Right lobe of liver (tissue), 6 donors: ENCODE measurements at regions not wholly inside any gene's neighbourhood (a gene's known extent, or its start where the extent isn't known, plus 50 kb on each side); places are given as distances from the start of the nearest gene placed in this dataset.
A peak's percentile ranks its signal among the peaks of the same experiment; 100 is the strongest.

ENCODE experiments used
- ATAC-seq, 4 donors: fragments of 200-7000 bp; cut with Tn5 transposase; one replicate each; pipeline ENCODE4 v1.9.1; 2020; ENCODE audit warnings: mild to moderate bottlenecking in 4 of 4, moderate library complexity in 4 of 4
- DNase-seq, 3 donors: peaks; one replicate each; pipeline ENCODE4 v3.0.0-alpha.2; 2020
- H3K27ac ChIP-seq, 3 donors: fragments of 200-600 bp; one replicate each; pipeline ENCODE4 v1.8.0; 2022
- H3K27me3 ChIP-seq, 2 donors: fragments of 200-600 bp; one replicate each; pipeline ENCODE4 v1.8.0; 2022
- H3K36me3 ChIP-seq, 4 donors: fragments of 200-600 bp; sonication (generic) in 1 of 4; one replicate each; pipeline versions ENCODE4 v1.5.1 to v1.8.0; 2017 to 2022; ENCODE audit warnings: control low read depth in 1 of 4
- H3K4me1 ChIP-seq, 4 donors: fragments of 200-600 bp; sonication (generic) in 1 of 4; one replicate each; pipeline versions ENCODE4 v1.5.1 to v1.8.0; 2017 to 2022; ENCODE audit warnings: control low read depth in 1 of 4
- H3K4me3 ChIP-seq, 3 donors: fragments of 200-600 bp; one replicate each; pipeline ENCODE4 v1.8.0; 2022
- H3K9me3 ChIP-seq, 4 donors: fragments of 200-600 bp; sonication (generic) in 1 of 4; one replicate each; pipeline versions ENCODE4 v1.5.1 to v1.8.0; 2017 to 2022; ENCODE audit warnings: control low read depth in 1 of 4
- CTCF ChIP-seq, 4 donors: fragments of 200-600 bp in 3 of 4; fragments of 450-650 bp in 1 of 4; IDR thresholded peaks; one replicate each; pipeline versions ENCODE4 v1.5.1 to v1.8.0; 2016 to 2022; ENCODE audit warnings: antibody characterized with exemption in 4 of 4, mild to moderate bottlenecking in 2 of 4
- POLR2A ChIP-seq: fragments of 450-650 bp; IDR thresholded peaks from one replicate; pipeline ENCODE4 v1.6.1; 2017; ENCODE audit warnings: antibody characterized with exemption, mild to moderate bottlenecking
- WGBS: methylation state at CpG from one replicate; pipeline ENCODE4 v1.1.6; 2018; ENCODE audit warnings: low coverage, low lambda C conversion rate; ENCODE audit not compliant: insufficient coverage; ENCODE audit errors: missing lambda C conversion rate; 5-methylcytosine and 5-hydroxymethylcytosine counted together
- intact Hi-C, 2 donors: fragments of 100-400 bp; cut with DNase I; formaldehyde crosslinking; loops; one replicate each; pipeline versions ENCODE4 v1.11.2 to v1.14.1; 2022
- donor health status: DM: no; HTN: yes; CAD: no.
- donor health status: DM: no; HTN: no; CAD: no.
- donor health status: DM: no; HTN: no; CAD: no.
- donor health status: DM: no; HTN: yes; CAD: no.
- donor health status: DM: no; HTN: yes; CAD: no.

- Histone ChIP-seq H3K4me1 (no peaks in the 10 kb centered on the region), H3K36me3 (no peaks in the 10 kb centered on the region), H3K27me3 (no peaks in the 10 kb centered on the region), H3K27ac (no peak overlapping the region), H3K4me3 (no peak overlapping the region), H3K9me3 (no peaks in the 10 kb centered on the region)
- no peak for ATAC-seq
- WGBS = 32% methylated on average over 2 of the region's 2 CpGs
- no peak for TF ChIP-seq CTCF (IDR thresholded peaks at IDR 0.05)
- TF ChIP-seq POLR2A = no peak
- intact Hi-C loops = no loop called here
- DNase-seq = no peak
Measured at GRCh38 chr15:93449798-93450197, 360.8 kb upstream of the RGMA start.

GRCh38 chr15:93438310-93438709 is 349.3 kb upstream of the RGMA start:
- H3K27me3 ChIP-seq = no peaks in the 10 kb centered on the region
- no peaks in the 10 kb centered on the region for H3K4me1 ChIP-seq
- no peak for TF ChIP-seq POLR2A
- no peak for TF ChIP-seq CTCF (IDR thresholded peaks at IDR 0.05)
- intact Hi-C loops = no loop called here
- no peak overlapping the region for H3K27ac ChIP-seq
- no peaks in the 10 kb centered on the region for H3K9me3 ChIP-seq
- DNase-seq (no peak), ATAC-seq (no peak)
- WGBS = 16% methylated on average over 4 of the region's 4 CpGs
- no peak overlapping the region for H3K4me3 ChIP-seq
- H3K36me3 ChIP-seq = no peaks in the 10 kb centered on the region

GRCh38 chr15:93432474-93432873 is 343.5 kb upstream of the RGMA start:
- Histone ChIP-seq H3K27me3 (no peaks in the 10 kb centered on the region), H3K4me3 (no peak overlapping the region), H3K27ac (no peak overlapping the region), H3K9me3 (no peaks in the 10 kb centered on the region), H3K4me1 (no peaks in the 10 kb centered on the region), H3K36me3 (no peaks in the 10 kb centered on the region)
- WGBS = 87% methylated on average over 27 of the region's 28 CpGs
- TF ChIP-seq POLR2A = no peak
- TF ChIP-seq CTCF (IDR thresholded peaks at IDR 0.05) = no peak
- DNase-seq = no peak
- no peak for ATAC-seq
- intact Hi-C loops = no loop called here

GRCh38 chr15:93428807-93429351 is 339.9 kb upstream of the RGMA start:
- intact Hi-C loops = no loop called here
- Histone ChIP-seq H3K36me3 (no peaks in the 10 kb centered on the region), H3K27ac (no peak overlapping the region), H3K9me3 (no peaks in the 10 kb centered on the region), H3K4me3 (no peak overlapping the region), H3K4me1 (no peaks in the 10 kb centered on the region), H3K27me3 (no peaks in the 10 kb centered on the region)
- 17% methylated on average over 2 of the region's 2 CpGs for WGBS
- ATAC-seq (no peak), DNase-seq (no peak)
- no peak for TF ChIP-seq POLR2A
- no peak for TF ChIP-seq CTCF (IDR thresholded peaks at IDR 0.05)

GRCh38 chr15:93428150-93428549 is 339.1 kb upstream of the RGMA start:
- no peaks in the 10 kb centered on the region for H3K9me3 ChIP-seq
- 11% methylated on average over 3 of the region's 3 CpGs for WGBS
- H3K4me1 ChIP-seq = no peaks in the 10 kb centered on the region
- ATAC-seq (peak in 3 of 4 donors; percentile 21 to 39 (median 38)), DNase-seq (no peak)
- H3K4me3 ChIP-seq = no peak overlapping the region
- TF ChIP-seq CTCF (IDR thresholded peaks at IDR 0.05) (no peak), POLR2A (no peak)
- H3K27me3 ChIP-seq = no peaks in the 10 kb centered on the region
- intact Hi-C loops = no loop called here
- H3K36me3 ChIP-seq = no peaks in the 10 kb centered on the region
- no peak overlapping the region for H3K27ac ChIP-seq
